ENCODE measurements at regions not wholly inside any gene's neighbourhood (a gene's known extent, or its start where the extent isn't known, plus 50 kb on each side); places are given as distances from the start of the nearest gene placed in this dataset.

GRCh38 chr11:76732643-76733042 is 50.5 kb upstream of the TSKU start:
- no peak overlapping the region for H3K4me3 ChIP-seq (ENCODE audit: low read depth in 1 of 3, low read length in 3 of 3)
- no peaks in the 10 kb centered on the region for H3K9me3 ChIP-seq (ENCODE audit: control insufficient read depth in 2 of 2, insufficient read depth in 1 of 2, low read depth in 1 of 2, low read length in 1 of 2)
- DNase-seq (no peak), FAIRE-seq (no peak)
- WGBS, 3 donors, result 87 to 97% (median 90%) methylated on average over 2 of the region's 2 CpGs
- H3K27me3 ChIP-seq (ENCODE audit: control insufficient read depth in 3 of 3, insufficient read depth in 3 of 3, low read length in 3 of 3), result no peaks in the 10 kb centered on the region
- no peak overlapping the region for H3K27ac ChIP-seq (ENCODE audit: low read depth in 1 of 3, low read length in 2 of 3)
- no peaks in the 10 kb centered on the region for H3K36me3 ChIP-seq (ENCODE audit: control insufficient read depth in 3 of 3, insufficient read depth in 2 of 3, low read depth in 1 of 3, low read length in 3 of 3)
- H3K4me1 ChIP-seq (ENCODE audit: control insufficient read depth in 3 of 3, insufficient read depth in 2 of 3, low read depth in 1 of 3, low read length in 2 of 3), result peaks cover 0 to 23% (median 4%) of the 10 kb centered on the region in 3 donors

All from small intestine (tissue), 7 donors.